ENCODE measurements at regions not wholly inside any gene's neighbourhood (a gene's known extent, or its start where the extent isn't known, plus 50 kb on each side); places are given as distances from the start of the nearest gene placed in this dataset.
"Not testable (repeated sequence)": the region's sequence is repeated elsewhere in the genome, so short reads cannot be mapped to it uniquely, and the experiment has no call there.

- DNase-seq (ENCODE audit: low read depth in 4 of 4, low spot score in 3 of 4): no peak
These were observed 241.4 kb upstream of the DGKB start for GRCh38 chr7:15143936-15144335.

GRCh38 chr7:15143121-15143520 lies 240.6 kb upstream of the DGKB start:
- DNase-seq (ENCODE audit: low read depth in 4 of 4, low spot score in 3 of 4): no peak

- no peak for DNase-seq (ENCODE audit: low read depth in 4 of 4, low spot score in 3 of 4)
These were observed 237.9 kb upstream of the DGKB start for GRCh38 chr7:15140431-15140830.

GRCh38 chr7:15131661-15132060 lies 229.1 kb upstream of the DGKB start:
- DNase-seq (ENCODE audit: low read depth in 4 of 4, low spot score in 3 of 4): no peak

DNA sequence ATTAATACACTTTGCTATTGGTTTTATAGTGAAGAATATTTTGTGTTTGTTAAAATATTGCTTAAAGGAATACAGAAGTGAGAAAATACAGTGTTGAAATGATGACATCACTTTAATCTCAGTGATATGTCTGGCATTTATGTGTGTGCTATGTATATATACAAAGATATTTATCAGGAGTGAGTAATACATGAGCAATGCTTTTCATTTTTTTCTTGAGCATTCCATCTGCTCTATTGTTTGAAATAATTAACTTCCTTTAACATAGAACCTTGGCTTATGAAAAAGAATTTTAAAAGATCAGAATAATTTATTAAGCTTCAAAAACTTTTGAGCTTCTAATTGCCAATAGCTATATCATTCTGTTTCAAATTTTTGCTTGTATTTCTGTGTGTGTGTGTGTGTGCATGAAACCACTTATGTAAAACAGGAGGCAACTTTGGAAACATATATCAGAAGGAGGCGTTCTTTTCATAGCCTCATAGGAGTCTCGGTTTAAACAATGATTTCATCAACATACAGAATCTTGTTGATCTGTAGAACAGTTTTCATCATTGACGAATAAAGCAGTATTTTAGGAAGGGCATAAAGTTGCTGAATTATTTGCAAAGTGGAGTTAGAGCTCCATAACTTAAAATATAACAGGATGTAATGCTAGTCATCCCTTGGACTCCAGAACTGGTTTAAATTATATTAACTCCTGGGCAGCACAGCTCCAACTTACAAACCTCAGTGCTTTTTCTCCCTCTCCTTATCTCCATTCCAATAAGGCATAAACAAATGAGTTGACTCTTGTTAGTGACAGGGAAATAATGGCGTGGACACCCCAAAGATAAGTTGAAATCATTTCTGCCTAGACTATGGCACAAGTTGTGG lies 228.4 kb upstream of the DGKB start:
- DNase-seq (ENCODE audit: low read depth in 4 of 4, low spot score in 3 of 4): no peak

GRCh38 chr7:15128716-15129115 lies 226.2 kb upstream of the DGKB start:
- no peak for DNase-seq (ENCODE audit: low read depth in 4 of 4, low spot score in 3 of 4)

DNA sequence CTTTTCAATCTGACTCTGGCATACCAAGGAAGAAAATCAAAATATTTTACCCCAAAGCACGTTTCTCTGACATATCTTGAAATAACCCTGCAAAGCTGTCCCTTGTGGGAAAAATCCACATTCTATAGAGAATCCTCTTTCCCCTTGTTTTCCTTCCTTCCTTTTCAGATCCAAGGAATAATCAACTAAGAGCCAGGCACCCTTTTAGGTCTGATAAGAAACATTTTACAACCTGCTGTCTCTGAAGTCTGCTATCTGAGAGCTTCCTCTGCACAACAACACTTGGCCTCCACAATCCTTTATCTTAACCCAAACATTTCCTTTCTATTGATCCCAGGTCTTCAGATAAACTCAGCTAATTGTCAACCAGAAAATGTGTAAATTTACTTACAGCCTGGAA lies 224.1 kb upstream of the DGKB start:
- DNase-seq (ENCODE audit: low read depth in 4 of 4, low spot score in 3 of 4): not testable (repeated sequence)

- DNase-seq (ENCODE audit: low read depth in 4 of 4, low spot score in 3 of 4): no peak
These were observed 221.3 kb upstream of the DGKB start for GRCh38 chr7:15123901-15124300.

DNA sequence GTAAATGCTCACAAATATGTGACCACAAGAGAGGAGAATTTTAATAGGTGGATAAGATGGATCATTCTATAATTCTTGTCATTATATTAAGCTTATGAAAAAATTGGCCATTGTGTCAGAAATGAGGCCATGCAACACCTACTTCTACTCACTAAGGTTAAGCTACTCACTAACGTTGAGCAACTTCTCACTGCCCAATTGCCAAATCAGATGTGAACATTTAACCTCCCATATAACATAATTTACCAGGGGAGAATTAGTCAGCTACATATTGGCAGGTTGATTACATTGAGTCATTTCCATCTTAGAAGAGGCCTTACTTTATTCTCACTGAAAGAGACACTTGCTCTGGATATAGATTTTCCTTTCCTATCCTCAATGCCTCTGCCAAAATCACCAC lies 211.2 kb upstream of the DGKB start:
- no peak for DNase-seq (ENCODE audit: low read depth in 4 of 4, low spot score in 3 of 4)

DNA sequence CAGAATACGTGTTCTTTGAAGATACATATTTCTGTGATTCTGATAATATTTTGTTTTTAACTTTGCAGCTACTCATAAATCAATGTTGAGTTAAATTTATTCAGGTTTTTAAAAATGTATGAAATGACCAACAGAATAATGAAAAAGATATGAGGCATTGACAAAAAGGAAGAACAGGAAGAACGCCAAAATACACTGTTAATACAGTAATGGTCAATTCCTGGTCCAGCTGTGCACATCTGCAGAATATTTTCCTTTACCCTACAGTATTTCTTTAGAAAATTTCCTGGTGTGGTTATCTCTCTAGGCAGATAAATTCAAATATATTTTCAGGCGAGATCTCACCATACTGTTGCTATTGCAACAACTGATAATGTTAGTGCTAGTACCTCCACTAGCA lies 203.2 kb upstream of the DGKB start:
- no peak for DNase-seq (ENCODE audit: low read depth in 4 of 4, low spot score in 3 of 4)

GRCh38 chr7:15104411-15105092 lies 202.0 kb upstream of the DGKB start:
- peak in 3 of 4 donors; percentile 6 to 23 (median 7) for DNase-seq (ENCODE audit: low read depth in 4 of 4, low spot score in 3 of 4)

DNA sequence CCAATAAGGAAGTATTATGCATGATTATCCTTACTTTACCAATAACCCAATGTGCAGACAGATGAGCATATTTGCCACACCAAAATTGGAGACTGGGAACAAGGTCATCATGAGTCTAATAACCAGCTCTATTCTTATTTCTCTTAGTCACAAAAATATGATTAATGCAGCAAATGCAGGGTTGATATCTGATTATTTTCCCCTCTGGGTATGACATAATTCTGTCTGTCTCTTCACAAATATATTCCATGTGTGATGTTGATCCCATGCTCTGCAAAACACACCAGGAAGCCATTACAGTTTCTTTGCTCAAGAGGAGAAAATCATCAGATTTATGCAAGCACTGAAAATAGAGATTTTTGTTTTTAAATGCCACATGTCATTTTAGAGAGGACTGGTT lies 196.5 kb upstream of the DGKB start:
- DNase-seq (ENCODE audit: low read depth in 4 of 4, low spot score in 3 of 4): no peak

DNA sequence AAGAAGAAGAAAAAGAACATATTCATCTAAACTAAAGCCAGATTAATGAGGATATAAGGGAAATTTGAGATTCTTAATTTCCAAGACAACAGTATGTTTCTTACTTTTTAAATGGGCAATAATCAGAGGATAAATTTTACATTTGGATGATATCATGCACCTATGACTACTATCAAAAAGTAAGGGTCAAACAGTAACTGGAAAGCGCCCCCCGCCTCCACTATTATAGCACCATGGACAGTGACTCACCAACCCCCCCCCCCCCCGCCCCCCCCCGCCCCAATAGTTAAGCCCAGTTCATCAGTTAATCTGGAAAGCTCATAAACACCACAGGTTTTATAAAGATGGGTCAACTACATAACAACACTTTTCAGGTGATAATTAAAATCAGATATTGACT lies 194.3 kb upstream of the DGKB start:
- DNase-seq (ENCODE audit: low read depth in 4 of 4, low spot score in 3 of 4): no peak

GRCh38 chr7:15094989-15095388 lies 192.4 kb upstream of the DGKB start:
- DNase-seq (ENCODE audit: low read depth in 4 of 4, low spot score in 3 of 4): no peak

DNA sequence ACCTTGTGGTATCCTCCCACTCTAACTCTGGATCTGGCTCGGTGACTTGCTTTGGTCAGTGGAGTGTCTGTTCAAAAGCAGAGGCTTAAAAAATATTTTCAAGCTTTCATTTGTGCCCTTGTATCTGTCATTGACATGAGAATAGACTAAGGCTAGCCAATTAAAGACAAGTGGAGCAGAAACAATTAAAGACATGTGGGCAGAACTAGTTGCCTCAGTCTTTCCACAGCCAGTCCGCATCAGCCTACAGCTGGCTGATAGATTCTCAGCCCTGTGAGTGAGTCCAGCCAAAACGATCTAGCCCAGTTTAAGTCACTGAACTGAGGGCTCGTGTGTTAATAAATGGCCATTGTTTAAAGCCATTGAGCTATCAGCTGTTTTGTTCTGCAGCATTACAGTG lies 185.2 kb upstream of the DGKB start:
- no peak for DNase-seq (ENCODE audit: low read depth in 4 of 4, low spot score in 3 of 4)

DNA sequence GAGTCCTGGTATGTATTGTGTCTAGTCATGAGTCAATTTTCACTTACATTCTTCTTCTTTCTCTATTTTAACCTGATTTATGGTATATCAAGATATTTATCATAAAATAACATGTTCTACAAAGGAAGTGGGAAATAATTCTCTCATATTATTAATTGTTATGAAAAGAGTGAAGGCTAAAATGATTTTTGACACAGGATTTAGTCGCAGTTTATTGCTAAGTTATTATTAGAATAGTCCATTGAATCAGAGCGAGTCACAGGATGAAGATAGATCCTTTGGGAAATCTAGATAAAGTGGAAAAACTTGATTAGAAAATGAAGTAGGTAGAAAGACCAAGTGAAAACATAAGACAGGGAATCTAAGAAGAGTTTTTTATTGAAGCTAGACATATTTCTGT lies 184.3 kb upstream of the DGKB start:
- DNase-seq (ENCODE audit: low read depth in 4 of 4, low spot score in 3 of 4): no peak

DNA sequence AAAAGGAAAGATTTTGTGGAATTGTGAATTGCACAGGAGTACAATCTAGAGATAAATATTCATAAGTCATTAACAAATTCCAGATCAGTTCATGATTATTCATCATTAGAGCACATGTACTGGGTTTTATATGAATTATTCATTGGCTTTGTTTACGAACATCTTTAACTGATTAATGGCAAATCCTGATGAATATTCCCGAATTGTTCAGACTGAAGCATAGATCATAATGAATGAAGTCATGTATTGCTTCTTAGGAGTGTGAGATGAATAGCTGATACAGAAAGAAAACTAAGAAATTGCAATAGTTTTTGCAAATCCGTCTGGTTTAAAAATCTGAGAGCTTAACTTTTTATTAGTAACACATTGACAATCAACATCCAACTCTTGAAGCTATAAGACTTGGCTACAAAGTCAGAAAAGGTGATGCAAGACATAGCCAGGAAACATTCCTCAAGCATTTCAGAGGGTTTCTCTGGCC lies 183.6 kb upstream of the DGKB start:
- no peak for DNase-seq (ENCODE audit: low read depth in 4 of 4, low spot score in 3 of 4)

DNA sequence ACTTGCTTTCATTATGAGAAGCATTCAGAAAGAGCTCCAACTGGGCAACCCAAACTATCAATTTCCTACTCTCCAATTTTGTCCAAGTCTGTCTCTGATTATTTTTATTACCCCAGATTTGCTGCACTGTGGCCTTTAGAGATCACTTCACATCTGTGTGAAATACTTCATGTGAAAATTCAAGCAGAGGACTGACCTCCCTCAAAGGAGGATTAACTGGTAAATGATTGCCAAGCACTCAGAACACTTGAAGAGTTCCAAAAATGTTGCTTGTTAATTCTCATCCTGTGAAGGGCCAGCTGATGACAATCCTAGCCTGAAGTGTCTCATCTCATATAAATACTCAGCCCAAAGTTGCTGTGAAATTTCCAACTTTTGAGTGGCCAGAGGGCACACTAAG lies 182.8 kb upstream of the DGKB start:
- no peak for DNase-seq (ENCODE audit: low read depth in 4 of 4, low spot score in 3 of 4)

DNA sequence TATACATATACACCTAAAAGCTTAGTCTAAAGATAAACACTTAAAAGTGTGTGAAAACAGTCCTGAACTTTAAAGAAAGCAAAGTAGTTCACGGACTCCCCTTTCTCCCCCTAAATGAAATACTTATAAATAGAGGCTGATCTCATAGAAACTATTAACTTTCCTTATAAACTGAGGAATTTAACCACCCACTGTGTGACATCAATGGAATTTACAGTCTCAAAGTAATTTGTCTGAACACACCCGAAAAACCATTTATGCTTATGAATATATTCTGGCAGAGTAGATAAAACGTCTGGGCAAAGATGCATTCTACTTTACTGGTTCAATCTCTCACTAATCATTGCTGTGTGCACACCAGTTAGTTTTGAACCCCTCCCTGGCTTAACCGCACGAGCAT lies 181.8 kb upstream of the DGKB start:
- DNase-seq (ENCODE audit: low read depth in 4 of 4, low spot score in 3 of 4): no peak

GRCh38 chr7:15081891-15082290 lies 179.3 kb upstream of the DGKB start:
- DNase-seq (ENCODE audit: low read depth in 4 of 4, low spot score in 3 of 4): no peak

DNA sequence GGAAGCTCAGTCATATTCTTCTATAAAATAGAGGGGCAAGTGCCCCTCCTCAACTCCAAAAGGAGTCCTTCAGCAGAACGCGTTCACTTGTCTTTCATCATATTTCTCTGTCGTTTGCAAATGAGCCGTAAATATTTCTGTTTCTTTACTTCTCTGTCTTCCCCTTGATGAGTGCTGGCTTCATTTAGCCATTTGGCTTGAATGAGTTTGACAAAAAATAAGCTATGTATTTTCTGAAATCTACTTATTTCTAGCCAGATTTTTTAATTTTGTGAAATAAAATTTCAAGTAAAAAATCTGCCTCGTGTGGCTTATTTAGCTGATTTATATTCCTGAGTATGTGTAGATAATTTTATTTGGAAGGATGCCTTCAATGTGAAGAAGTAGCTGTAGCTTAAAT lies 170.8 kb upstream of the DGKB start:
- DNase-seq (ENCODE audit: low read depth in 4 of 4, low spot score in 3 of 4): no peak

- no peak for DNase-seq (ENCODE audit: low read depth in 4 of 4, low spot score in 3 of 4)
These were observed 165.8 kb upstream of the DGKB start for GRCh38 chr7:15068324-15068723.

Data from right renal pelvis (tissue), 4 donors.